Loucy (cell line): ENCODE measurements at regions not wholly inside any gene's neighbourhood (a gene's known extent, or its start where the extent isn't known, plus 50 kb on each side); places are given as distances from the start of the nearest gene placed in this dataset.

ENCODE experiments used
- EZH2phosphoT487 ChIP-seq: fragments of 200-600 bp; IDR thresholded peaks from 2 replicates; pipeline ENCODE4 v1.6.1; 2018; ENCODE audit warnings: antibody characterized with exemption, mild to moderate bottlenecking, moderate library complexity, borderline replicate concordance
- TF ChIP-seq, protein P1 (sequence below): fragments of 200-600 bp; sonication (generic); conservative IDR thresholded peaks from 2 replicates; pipeline ENCODE4 v1.5.1; 2014; ENCODE audit warnings: mild to moderate bottlenecking, antibody characterized with exemption, low read length

GRCh38 chr15:39331584-39331983, 249.3 kb upstream of the THBS1 start:
- TF ChIP-seq, protein P1, sequence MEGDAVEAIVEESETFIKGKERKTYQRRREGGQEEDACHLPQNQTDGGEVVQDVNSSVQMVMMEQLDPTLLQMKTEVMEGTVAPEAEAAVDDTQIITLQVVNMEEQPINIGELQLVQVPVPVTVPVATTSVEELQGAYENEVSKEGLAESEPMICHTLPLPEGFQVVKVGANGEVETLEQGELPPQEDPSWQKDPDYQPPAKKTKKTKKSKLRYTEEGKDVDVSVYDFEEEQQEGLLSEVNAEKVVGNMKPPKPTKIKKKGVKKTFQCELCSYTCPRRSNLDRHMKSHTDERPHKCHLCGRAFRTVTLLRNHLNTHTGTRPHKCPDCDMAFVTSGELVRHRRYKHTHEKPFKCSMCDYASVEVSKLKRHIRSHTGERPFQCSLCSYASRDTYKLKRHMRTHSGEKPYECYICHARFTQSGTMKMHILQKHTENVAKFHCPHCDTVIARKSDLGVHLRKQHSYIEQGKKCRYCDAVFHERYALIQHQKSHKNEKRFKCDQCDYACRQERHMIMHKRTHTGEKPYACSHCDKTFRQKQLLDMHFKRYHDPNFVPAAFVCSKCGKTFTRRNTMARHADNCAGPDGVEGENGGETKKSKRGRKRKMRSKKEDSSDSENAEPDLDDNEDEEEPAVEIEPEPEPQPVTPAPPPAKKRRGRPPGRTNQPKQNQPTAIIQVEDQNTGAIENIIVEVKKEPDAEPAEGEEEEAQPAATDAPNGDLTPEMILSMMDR: no peak
- TF ChIP-seq EZH2phosphoT487: no peak
